Loucy (cell line): ENCODE measurements at regions not wholly inside any gene's neighbourhood (a gene's known extent, or its start where the extent isn't known, plus 50 kb on each side); places are given as distances from the start of the nearest gene placed in this dataset.

Experiments
- CTCF ChIP-seq: fragments of 200-600 bp; sonication (generic); conservative IDR thresholded peaks from 2 replicates; pipeline ENCODE4 v1.5.1; 2014; ENCODE audit warnings: mild to moderate bottlenecking, antibody characterized with exemption, low read length
- EZH2phosphoT487 ChIP-seq: fragments of 200-600 bp; IDR thresholded peaks from 2 replicates; pipeline ENCODE4 v1.6.1; 2018; ENCODE audit warnings: antibody characterized with exemption, mild to moderate bottlenecking, moderate library complexity, borderline replicate concordance

GRCh38 chr6:170151321-170151771 is 139.5 kb downstream of the DLL1 start:
- TF ChIP-seq CTCF (no peak), EZH2phosphoT487 (no peak)
